Astrocyte (in vitro differentiated cells and primary cell): ENCODE measurements at regions not wholly inside any gene's neighbourhood (a gene's known extent, or its start where the extent isn't known, plus 50 kb on each side); places are given as distances from the start of the nearest gene placed in this dataset.

ENCODE experiments used
- CTCF ChIP-seq: IDR thresholded peaks from 2 replicates; pipeline ENCODE4 v1.5.1; 2011; ENCODE audit warnings: low read depth, mild to moderate bottlenecking, inconsistent platforms, low read length, moderate library complexity; ENCODE audit not compliant: insufficient read depth
- EZH2 ChIP-seq: IDR thresholded peaks from 2 replicates; pipeline ENCODE4 v1.6.1; 2012; ENCODE audit warnings: mild to moderate bottlenecking, low read length, inconsistent platforms; ENCODE audit not compliant: insufficient read depth

GRCh38 chr2:4915357-4915756 is 776.8 kb upstream of the SOX11 start:
- TF ChIP-seq CTCF (no peak), EZH2 (no peak)
